Activated naive CD8-positive, alpha-beta T cell (primary cell): ENCODE measurements at regions not wholly inside any gene's neighbourhood (a gene's known extent, or its start where the extent isn't known, plus 50 kb on each side); places are given as distances from the start of the nearest gene placed in this dataset.

Experiments used
- H3K27ac Mint-ChIP-seq: one replicate; pipeline ENCODE4 v1.8.0; 2021; ENCODE audit warnings: mixed read lengths
- H3K27me3 Mint-ChIP-seq: one replicate; pipeline ENCODE4 v1.8.0; 2021; ENCODE audit warnings: mixed read lengths
- H3K36me3 Mint-ChIP-seq: one replicate; pipeline ENCODE4 v1.8.0; 2021; ENCODE audit warnings: mixed read lengths
- H3K4me1 Mint-ChIP-seq: one replicate; pipeline ENCODE4 v1.8.0; 2021; ENCODE audit warnings: low read depth, mixed read lengths
- H3K4me3 Mint-ChIP-seq: one replicate; pipeline ENCODE4 v1.8.0; 2021; ENCODE audit warnings: mild to moderate bottlenecking, mixed read lengths
- H3K9me3 Mint-ChIP-seq: one replicate; pipeline ENCODE4 v1.8.0; 2021; ENCODE audit warnings: low read depth, mixed read lengths

DNA sequence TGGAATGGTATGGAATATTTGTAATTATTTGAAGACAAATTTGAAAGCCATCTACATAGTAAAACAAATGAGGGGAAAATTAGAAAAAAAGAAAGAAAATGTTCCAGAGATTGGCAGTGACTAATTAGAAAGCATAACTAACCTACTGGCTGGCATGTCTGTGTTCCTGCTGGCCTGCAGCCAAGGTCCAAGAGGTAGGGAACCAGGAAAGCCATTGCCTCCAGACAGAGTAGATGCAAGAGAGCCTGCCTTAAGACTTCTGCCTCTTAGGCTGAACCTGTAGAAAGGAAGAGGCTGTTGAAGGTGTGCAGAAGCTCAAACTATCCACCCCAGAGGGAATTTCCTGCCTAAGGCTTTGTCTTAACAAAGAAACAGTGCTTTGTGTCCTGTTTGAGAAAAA, 982.0 kb downstream of the SORCS1 start:
- H3K9me3 Mint-ChIP-seq: no peaks in the 10 kb centered on the region
- H3K27ac Mint-ChIP-seq: no peak overlapping the region
- H3K4me1 Mint-ChIP-seq: no peaks in the 10 kb centered on the region
- H3K27me3 Mint-ChIP-seq: no peaks in the 10 kb centered on the region
- no peak overlapping the region for H3K4me3 Mint-ChIP-seq
- no peaks in the 10 kb centered on the region for H3K36me3 Mint-ChIP-seq

- H3K4me1 Mint-ChIP-seq: no peaks in the 10 kb centered on the region
- H3K4me3 Mint-ChIP-seq: no peak overlapping the region
- no peak overlapping the region for H3K27ac Mint-ChIP-seq
- H3K36me3 Mint-ChIP-seq: no peaks in the 10 kb centered on the region
- H3K27me3 Mint-ChIP-seq: no peaks in the 10 kb centered on the region
- H3K9me3 Mint-ChIP-seq: no peaks in the 10 kb centered on the region
Observed at GRCh38 chr10:106181501-106181900, 983.0 kb downstream of the SORCS1 start.

- no peaks in the 10 kb centered on the region for H3K9me3 Mint-ChIP-seq
- H3K27me3 Mint-ChIP-seq: no peaks in the 10 kb centered on the region
- no peak overlapping the region for H3K27ac Mint-ChIP-seq
- no peaks in the 10 kb centered on the region for H3K36me3 Mint-ChIP-seq
- H3K4me1 Mint-ChIP-seq: no peaks in the 10 kb centered on the region
- H3K4me3 Mint-ChIP-seq: no peak overlapping the region
Observed at GRCh38 chr10:106179430-106179829, 985.1 kb downstream of the SORCS1 start.

GRCh38 chr10:106175760-106176377, 988.6 kb downstream of the SORCS1 start:
- Mint-ChIP-seq H3K4me3 (no peak overlapping the region), H3K36me3 (no peaks in the 10 kb centered on the region), H3K27ac (no peak overlapping the region), H3K4me1 (no peaks in the 10 kb centered on the region), H3K27me3 (no peaks in the 10 kb centered on the region), H3K9me3 (no peaks in the 10 kb centered on the region)

- no peaks in the 10 kb centered on the region for H3K4me1 Mint-ChIP-seq
- H3K4me3 Mint-ChIP-seq: no peak overlapping the region
- H3K9me3 Mint-ChIP-seq: no peaks in the 10 kb centered on the region
- no peaks in the 10 kb centered on the region for H3K36me3 Mint-ChIP-seq
- H3K27me3 Mint-ChIP-seq: no peaks in the 10 kb centered on the region
- H3K27ac Mint-ChIP-seq: no peak overlapping the region
Observed at GRCh38 chr10:106173838-106174237, 990.7 kb downstream of the SORCS1 start.

DNA sequence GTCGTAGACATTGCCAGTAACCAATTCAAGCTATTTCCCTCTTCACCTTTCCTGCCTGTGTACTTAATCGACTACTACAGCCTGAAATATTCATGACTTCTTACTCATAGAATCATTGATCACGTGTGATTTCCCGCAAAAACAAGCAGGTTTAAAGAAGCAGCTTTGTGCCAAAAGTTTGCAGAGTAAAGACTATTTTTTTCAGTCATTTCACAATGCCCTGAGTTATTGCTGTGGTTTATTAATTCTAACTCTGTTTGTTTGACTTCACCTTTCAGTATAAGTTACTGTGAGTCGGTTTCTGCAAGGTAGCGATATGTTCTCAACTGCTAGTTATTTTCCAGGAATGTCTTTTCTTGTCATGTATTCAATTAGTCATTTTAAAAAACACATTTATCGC, 995.3 kb downstream of the SORCS1 start:
- Mint-ChIP-seq H3K4me1 (no peaks in the 10 kb centered on the region), H3K4me3 (no peak overlapping the region), H3K36me3 (no peaks in the 10 kb centered on the region), H3K9me3 (no peaks in the 10 kb centered on the region), H3K27ac (no peak overlapping the region), H3K27me3 (no peaks in the 10 kb centered on the region)

DNA sequence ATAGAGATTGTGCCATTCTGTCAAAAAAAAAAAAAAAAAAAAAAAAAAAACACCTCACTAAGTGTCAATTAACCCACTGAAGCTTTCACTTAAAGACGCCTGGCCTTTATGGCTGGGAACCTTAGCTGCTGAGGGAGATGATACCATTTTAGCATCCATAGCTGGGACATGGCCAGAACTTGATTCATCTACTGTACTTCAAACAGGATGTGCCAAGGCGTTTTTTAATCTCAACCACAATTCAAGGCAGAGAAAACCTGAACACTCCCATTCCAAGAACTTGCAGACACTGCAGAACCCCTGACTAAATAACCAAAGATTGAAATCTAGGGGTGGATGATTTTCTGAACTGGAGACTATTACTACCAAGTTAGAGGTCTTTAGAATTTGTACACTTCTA, 996.6 kb downstream of the SORCS1 start:
- peaks cover 5% of the 10 kb centered on the region for H3K9me3 Mint-ChIP-seq
- H3K4me3 Mint-ChIP-seq: no peak overlapping the region
- H3K36me3 Mint-ChIP-seq: no peaks in the 10 kb centered on the region
- no peaks in the 10 kb centered on the region for H3K27me3 Mint-ChIP-seq
- H3K27ac Mint-ChIP-seq: no peak overlapping the region
- H3K4me1 Mint-ChIP-seq: no peaks in the 10 kb centered on the region

- Mint-ChIP-seq H3K9me3 (peaks cover 7% of the 10 kb centered on the region), H3K27ac (no peak overlapping the region), H3K4me3 (no peak overlapping the region), H3K27me3 (no peaks in the 10 kb centered on the region), H3K4me1 (no peaks in the 10 kb centered on the region), H3K36me3 (no peaks in the 10 kb centered on the region)
Observed at GRCh38 chr10:106158241-106158640, 1006.3 kb downstream of the SORCS1 start.

- no peaks in the 10 kb centered on the region for H3K4me1 Mint-ChIP-seq
- peaks cover 5% of the 10 kb centered on the region for H3K9me3 Mint-ChIP-seq
- no peaks in the 10 kb centered on the region for H3K36me3 Mint-ChIP-seq
- no peak overlapping the region for H3K27ac Mint-ChIP-seq
- H3K27me3 Mint-ChIP-seq: no peaks in the 10 kb centered on the region
- no peak overlapping the region for H3K4me3 Mint-ChIP-seq
Observed at GRCh38 chr10:106147021-106147420, 1017.5 kb downstream of the SORCS1 start.

- Mint-ChIP-seq H3K27ac (no peak overlapping the region), H3K4me3 (no peak overlapping the region), H3K9me3 (peaks cover 3% of the 10 kb centered on the region), H3K36me3 (no peaks in the 10 kb centered on the region), H3K27me3 (no peaks in the 10 kb centered on the region), H3K4me1 (no peaks in the 10 kb centered on the region)
Observed at GRCh38 chr10:106139915-106140314, 1024.6 kb downstream of the SORCS1 start.

- H3K4me1 Mint-ChIP-seq: no peaks in the 10 kb centered on the region
Observed at GRCh38 chr10:106136175-106136574, 1028.3 kb downstream of the SORCS1 start.

GRCh38 chr10:106134326-106135000, 1030.0 kb downstream of the SORCS1 start:
- Mint-ChIP-seq H3K27me3 (no peaks in the 10 kb centered on the region), H3K27ac (no peak overlapping the region), H3K4me1 (no peaks in the 10 kb centered on the region), H3K4me3 (no peak overlapping the region), H3K36me3 (no peaks in the 10 kb centered on the region), H3K9me3 (peaks cover 6% of the 10 kb centered on the region)

More at GRCh38 chr10:106136175-106136574, 1028.3 kb downstream of the SORCS1 start:
- Mint-ChIP-seq H3K27me3 (no peaks in the 10 kb centered on the region), H3K36me3 (no peaks in the 10 kb centered on the region), H3K27ac (no peak overlapping the region), H3K4me3 (no peak overlapping the region), H3K9me3 (peaks cover 6% of the 10 kb centered on the region)

- Mint-ChIP-seq H3K36me3 (no peaks in the 10 kb centered on the region), H3K27ac (no peak overlapping the region), H3K4me1 (no peaks in the 10 kb centered on the region), H3K27me3 (no peaks in the 10 kb centered on the region), H3K4me3 (no peak overlapping the region), H3K9me3 (peaks cover 9% of the 10 kb centered on the region)
Observed at GRCh38 chr10:106133451-106133850, 1031.1 kb downstream of the SORCS1 start.

GRCh38 chr10:106132956-106133355, 1031.5 kb downstream of the SORCS1 start:
- Mint-ChIP-seq H3K27me3 (no peaks in the 10 kb centered on the region), H3K4me3 (no peak overlapping the region), H3K27ac (no peak overlapping the region), H3K4me1 (no peaks in the 10 kb centered on the region), H3K36me3 (no peaks in the 10 kb centered on the region), H3K9me3 (peaks cover 9% of the 10 kb centered on the region)

DNA sequence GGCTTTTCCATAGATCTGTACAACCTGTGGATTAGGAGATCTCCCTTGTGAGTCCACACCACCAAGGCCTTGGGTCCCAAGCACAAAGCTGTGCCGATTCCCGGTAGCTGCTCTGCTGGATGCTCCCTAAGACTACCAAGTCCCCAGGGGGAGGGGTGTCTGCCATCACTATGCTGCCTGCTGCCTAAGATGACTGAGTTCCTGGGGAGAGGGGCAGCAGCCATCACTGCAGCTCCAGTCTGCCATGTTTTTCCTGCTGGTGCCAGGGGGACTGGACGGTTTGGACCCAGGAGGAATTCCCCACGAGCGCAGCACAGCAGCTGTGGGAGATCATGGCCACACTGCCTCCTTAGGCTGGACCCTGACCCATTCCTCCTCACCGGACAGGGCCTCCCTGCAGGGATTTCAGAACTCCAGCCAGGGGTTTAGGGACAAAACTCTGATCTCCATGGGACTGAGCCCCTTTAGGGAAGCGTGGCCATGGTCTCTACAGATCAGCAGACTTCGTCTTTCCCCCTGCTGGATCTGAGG, 1049.8 kb downstream of the SORCS1 start:
- no peak overlapping the region for H3K27ac Mint-ChIP-seq
- H3K9me3 Mint-ChIP-seq: peaks cover 22% of the 10 kb centered on the region
- no peaks in the 10 kb centered on the region for H3K27me3 Mint-ChIP-seq
- no peaks in the 10 kb centered on the region for H3K36me3 Mint-ChIP-seq
- no peaks in the 10 kb centered on the region for H3K4me1 Mint-ChIP-seq
- no peak overlapping the region for H3K4me3 Mint-ChIP-seq

GRCh38 chr10:106111246-106111645, 1053.3 kb downstream of the SORCS1 start:
- H3K36me3 Mint-ChIP-seq: no peaks in the 10 kb centered on the region
- H3K4me1 Mint-ChIP-seq: no peaks in the 10 kb centered on the region
- peaks cover 6% of the 10 kb centered on the region for H3K9me3 Mint-ChIP-seq
- H3K4me3 Mint-ChIP-seq: no peak overlapping the region
- H3K27ac Mint-ChIP-seq: no peak overlapping the region
- H3K27me3 Mint-ChIP-seq: no peaks in the 10 kb centered on the region
